ENCODE measurements at regions not wholly inside any gene's neighbourhood (a gene's known extent, or its start where the extent isn't known, plus 50 kb on each side); places are given as distances from the start of the nearest gene placed in this dataset.
A peak's percentile ranks its signal among the peaks of the same experiment; 100 is the strongest.
"Not testable (repeated sequence)": the region's sequence is repeated elsewhere in the genome, so short reads cannot be mapped to it uniquely, and the experiment has no call there.

DNA sequence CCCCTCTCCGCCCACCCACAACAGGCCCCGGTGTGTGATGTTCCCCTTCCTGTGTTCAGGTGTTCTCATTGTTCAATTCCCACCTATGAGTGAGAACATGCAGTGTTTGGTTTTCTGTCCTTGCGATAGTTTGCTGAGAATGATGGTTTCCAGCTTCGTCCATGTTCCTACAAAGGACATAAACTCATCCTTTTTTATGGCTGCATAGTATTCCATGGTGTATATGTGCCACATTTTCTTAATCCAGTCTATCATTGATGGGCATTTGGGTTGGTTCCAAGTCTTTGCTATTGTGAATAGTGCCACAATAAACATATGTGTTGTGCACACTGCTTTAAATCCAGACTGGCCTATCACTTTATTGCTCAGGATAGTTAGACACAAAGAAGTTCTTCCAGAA is 309.1 kb downstream of the MTX2 start:
- DNase-seq, result not testable (repeated sequence)

DNA sequence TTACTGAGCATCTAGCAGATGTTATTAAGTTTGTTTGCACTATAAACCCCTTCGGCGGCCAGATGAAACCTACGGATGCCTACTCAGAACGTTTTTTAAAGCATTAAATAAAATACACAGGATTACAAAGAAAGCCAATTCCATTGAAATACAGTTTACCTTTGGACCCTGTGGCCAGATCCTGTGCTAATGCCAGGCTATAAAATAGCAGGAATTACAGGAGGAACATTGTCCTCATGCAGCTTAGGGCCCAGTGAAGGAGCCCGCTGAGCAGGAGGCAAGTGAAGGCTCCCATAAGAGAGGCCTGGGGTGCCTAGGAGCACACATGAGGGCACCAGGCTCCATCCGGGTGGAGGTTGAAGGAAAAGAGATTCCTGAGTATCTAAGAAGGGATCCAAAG is 310.4 kb downstream of the MTX2 start:
- no peak for DNase-seq

DNA sequence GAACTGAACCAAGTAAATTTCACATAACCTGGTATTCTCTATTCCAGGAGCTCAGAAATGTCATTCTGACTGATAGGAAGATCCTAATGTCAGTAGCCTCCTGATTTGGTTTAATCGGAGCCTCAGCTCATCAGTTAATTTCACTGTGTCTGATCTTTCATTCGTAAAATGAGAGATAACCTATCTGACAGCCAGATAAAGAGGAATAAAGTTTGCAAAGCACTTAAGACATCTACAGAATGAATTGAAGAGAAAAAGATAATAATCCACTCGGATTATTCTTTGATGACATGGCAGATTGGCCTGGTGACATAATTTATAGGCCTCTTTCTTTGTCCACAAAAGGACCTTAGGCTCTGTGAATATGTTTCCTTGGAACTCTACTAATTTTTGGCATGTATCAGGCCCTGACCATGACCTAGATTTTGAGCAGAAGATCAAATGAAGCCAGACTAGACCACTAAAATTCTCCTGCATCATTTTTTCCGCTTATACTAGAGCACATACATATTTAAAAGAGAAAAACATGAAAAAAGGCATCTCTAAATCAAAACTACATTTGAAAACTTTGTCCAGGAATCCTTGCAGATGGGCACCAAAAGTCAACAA is 312.4 kb downstream of the MTX2 start:
- DNase-seq, result no peak

DNA sequence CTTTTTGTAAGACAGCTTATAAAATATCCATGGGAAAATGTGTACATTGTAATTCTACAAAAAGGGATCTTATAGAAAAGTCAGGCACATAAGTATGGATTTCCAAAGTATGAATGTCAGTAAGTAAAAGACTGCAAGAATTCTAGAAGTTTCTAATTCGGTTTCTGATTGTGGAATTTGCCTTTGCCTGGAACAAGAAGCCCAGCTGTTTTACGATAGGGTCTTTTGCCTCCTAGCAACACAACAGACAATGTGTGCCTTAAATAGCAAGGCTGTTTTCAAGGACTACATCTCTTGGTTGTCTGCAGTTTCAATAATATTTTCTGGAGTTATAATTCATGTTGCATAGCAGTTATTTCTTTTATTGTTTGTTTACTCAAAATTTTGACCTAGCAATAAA is 312.9 kb downstream of the MTX2 start:
- DNase-seq, result no peak

DNA sequence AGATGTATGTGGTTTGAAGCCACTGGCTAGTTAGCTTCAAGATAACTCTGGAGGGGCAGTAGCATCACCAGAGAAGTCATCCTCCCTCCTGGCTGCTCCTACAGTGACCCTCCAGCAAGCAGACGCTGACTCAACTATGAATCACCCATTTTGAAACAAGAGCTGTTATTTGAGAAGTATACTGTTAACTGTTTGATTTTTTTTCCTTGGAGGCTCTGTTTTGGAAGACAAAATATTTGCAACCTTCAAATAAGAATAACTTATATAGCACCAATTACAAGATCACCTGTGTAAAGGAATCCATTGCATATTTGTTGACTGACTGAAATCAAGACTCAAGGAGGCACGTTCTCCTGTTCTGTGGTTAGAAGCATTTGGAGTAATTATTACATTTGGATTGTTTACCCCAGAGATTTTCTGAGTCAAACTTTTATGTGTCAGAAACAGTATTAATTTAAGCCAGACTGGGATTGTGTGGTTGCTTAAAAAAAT is 313.8 kb downstream of the MTX2 start:
- DNase-seq, result peak; percentile 38

DNA sequence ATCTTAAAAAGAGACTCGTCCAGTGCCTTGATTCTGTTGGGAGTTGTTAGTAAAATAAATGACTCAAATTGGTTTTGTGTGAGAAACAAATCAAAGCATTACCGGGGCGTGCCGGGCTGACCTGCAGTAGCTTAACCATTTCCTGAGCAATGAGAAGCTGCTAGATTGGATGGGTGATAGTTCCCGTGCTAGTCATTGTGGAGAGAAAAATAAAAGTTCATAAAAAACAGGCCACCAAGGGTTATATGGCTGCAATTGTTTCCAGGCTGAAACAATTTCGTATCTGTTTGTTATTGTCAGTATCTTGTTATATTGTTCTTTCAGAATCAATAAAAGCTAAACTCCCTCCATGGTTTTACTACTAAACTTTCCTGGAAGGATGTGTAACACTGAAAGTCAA is 314.4 kb downstream of the MTX2 start:
- peak; percentile 64 for DNase-seq

DNA sequence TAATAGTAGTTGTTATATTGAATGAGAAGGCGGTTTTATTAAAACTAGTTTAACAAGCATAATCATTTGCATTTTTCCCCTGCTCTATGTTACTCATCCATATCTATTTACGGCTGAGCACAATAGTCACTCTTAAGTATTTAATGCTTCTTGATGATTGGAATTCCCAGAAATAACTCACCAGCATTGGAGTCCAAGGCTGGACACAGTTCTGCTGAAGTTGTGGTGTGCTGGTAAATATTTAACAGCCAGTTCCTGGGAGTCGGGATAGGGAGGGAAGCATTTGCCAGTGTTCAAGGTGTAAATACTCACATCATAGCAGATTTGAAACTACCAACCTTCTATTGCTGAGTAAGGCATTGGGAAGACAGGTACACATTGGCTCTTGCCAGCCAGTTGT is 315.1 kb downstream of the MTX2 start:
- no peak for DNase-seq

DNA sequence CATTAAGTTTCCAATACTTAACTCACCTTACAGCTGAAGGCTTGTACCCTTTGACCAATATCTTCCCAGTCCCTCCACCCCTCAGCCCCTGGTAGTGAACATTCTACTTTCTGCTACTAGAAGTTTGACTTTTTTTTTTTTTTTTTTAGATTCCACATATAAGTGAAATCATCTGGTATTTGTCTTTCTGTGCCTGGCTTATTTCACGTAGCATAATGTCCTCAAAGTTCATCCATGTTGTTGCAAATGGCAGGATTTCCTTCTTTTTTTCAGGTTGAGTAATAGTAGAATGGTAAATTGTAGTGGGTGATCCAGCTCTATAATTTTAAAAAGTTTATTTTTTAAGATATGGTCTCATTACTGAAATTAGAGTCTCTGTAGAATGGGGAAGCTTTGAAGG is 316.0 kb downstream of the MTX2 start:
- DNase-seq, result no peak

DNA sequence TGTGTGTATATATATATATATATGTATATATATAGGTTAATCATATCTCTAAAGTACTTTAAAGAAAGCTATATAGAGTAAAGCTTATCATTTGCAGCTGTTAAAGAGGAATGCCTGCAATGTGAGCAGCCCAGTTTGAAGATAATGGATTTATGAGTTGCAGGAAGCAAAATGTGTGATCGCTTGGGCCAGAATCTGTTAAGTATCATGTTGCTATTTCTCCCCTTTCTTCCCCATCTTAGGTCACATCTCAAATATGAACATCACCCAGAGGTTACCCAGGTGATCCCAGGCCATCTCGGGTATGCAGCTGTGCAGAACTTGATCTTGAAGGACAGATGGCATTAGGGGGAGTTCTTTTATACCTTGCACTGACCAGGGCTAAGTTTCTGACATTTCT is 316.5 kb downstream of the MTX2 start:
- no peak for DNase-seq

DNA sequence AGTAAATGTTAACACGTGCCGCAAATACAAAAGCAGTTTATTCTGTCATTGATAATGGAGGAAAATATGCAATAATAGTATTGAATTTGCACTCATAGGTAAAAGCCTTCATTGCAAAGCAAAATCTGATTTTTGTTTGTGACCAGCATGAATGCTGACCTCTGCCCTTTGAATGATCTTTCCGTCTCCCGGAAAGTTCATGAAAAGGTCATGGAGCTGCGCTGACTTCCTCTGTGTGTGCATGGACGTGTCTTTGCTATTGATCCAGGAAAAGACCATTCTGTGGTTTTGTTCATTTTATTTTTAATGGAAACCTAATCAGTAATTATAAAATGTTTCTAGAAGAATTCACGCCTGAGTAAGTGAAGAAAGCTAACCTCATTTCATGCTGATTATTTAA is 320.0 kb downstream of the MTX2 start:
- no peak for DNase-seq

DNA sequence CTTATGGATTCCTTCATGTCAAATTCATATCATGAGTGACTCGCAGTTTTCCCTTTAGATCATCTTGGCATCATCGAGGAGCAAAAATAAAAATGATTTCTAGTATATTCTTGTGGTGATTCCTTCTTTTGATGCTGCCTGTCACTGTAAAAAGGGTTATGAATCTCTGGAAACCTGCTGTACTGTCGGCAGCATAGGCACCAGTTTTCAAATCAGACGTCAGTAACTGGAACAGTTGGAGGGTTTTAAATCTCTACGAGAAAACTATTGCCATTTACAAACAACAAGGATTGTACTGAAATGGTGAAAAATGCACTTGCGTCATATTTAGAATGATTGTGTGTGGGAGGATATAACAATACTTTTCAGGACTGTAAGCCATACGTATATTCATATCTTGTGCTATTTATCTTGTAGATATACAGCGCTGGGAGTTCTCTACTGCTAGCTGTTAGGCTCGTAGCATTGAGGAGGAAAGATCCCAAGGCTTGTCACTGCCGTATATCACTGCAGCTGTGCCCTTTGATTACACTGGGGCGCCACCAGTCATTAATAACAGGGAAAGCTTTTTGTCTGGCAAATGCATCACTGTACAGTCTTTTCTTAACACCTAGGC is 320.7 kb downstream of the MTX2 start:
- DNase-seq, result no peak

DNA sequence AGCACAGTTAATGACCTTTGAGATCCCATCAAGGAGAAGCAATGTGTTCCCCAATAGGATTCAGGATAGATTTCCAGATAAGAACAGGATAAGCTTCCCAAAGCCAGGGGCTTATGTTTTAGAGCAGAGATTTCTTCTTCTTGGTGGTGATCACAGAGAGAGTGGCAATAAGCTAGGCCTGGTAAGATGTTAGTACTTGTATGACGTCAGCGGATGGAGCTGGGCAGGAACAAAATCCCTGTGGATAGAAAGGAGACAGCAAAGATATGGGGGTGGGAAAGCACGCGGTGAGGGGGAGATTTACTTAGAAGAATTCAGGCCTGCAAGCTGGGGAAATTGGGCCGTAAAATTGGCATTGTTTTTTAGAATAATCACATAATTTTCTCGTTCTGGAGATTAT is 323.0 kb downstream of the MTX2 start:
- DNase-seq, result no peak

DNA sequence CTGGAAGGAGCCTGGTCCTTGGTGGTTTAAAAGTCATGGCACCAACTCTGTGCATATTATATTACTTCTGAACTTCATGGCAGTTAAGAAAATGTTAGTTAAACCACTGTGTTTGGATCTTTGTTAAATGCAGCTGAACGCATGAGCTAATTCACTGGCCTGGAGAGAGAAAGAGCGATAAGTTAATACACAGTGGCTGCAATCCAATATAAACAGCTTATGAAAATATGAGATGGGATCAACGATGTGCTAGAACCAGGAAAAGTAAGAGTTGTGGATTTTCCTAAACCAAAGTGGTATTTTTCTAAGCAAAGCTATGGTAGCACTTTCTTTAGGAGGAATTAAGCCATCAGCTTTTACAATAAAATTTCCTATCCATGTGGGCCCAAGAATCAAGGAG is 326.7 kb downstream of the MTX2 start:
- no peak for DNase-seq

DNA sequence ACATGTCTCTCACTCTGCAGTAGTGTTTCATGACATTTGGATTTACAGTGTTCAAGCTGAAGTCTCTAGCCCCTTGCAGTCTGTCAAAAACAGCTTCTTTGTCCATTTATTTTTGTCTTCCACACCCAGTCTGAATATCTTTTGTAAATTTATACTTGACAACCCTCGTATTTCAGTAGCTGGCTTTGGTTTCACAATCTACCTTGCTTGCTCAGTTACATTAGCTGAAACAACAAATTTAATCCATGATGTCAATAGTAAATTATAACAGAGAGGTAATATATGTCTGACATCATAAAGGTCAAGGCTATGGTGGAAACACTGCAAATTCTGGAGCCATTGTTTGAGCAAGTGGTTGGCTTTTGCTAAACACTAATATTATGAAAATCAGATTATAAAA is 328.7 kb downstream of the MTX2 start:
- DNase-seq, result no peak

DNA sequence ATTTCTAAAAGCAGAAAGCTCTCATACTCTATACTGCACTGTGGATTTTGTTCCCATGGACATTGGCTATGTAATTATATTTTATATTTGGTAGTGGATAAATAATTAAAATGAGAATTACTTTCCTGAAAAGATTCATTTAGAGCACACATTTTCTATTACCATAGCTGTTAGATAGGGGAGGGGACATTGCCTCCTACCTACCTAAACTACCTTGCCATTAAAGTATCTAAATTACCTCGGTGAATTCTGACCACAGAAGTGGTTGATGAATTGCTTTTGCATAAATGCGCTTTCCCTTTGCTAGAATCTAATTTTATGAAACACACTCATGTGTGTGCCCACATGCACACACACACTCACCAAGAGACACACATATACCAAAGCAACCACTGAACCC is 329.1 kb downstream of the MTX2 start:
- no peak for DNase-seq

DNA sequence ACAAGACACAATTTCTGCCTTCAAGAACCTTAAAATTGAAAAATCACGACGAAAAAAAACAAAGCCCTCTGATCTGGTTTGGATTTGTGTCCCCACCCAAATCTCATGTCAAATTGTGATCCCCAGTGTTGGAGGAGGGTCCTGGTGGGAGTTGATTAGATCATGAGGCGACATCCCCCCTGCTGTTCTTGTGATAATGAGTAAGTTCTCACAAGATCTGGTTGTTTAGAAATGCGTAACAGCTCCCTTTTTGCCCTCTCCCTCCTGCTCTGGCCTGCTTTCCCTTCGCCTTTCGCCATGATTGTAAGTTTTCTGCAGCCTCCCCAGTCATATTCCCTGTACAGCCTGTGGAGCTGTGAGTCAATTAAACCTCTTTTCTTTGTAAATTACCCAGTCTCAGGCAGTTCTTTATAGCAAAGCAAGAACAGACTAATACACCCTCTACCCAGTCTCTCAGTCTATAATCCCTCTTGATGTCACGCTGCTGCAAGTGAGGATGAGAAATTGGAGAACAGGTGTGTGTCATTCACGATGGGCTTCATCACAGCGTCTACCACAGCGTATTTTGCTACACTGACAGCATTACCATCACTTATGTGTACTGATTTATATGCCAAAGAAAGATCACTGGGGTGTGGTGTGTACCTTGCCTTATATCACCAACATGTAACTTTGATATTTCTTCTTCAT is 330.7 kb downstream of the MTX2 start:
- no peak for DNase-seq

DNA sequence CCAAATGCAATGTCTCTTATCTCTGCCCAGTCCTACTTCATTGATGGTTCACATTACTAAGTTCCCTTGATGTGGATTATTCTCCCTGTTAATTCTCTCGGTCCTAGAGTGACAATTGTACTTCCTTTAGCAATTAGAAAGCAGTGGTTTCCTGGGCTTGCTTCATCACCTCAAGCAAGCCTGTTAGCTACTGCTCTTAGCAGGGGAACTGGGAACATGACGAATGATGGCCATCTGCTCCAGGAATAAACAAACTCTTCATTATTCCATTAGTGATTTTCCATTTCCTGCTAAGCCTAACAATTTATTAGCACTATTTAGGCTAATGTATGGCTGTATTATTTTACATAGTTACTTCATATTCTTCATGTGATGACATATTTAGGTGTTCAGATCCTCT is 331.8 kb downstream of the MTX2 start:
- no peak for DNase-seq

DNA sequence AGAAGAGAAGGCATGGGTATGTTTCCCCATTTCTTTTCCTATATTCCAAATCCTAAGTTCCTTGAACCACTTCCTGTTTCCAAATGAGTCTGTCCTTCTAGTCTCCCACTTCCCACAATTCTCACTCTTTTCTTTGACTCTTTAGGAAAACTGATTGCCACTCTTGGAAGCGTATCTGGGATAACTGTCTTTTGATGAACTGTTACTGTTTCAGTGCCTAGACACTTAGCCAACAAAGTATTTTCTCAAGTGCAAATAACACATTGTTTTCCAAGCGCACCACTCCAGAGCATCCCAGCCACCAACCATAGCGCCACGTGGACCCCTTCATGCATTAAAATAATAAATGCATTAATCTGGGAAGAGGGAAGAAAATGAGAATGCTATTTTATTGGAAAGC is 342.8 kb downstream of the MTX2 start:
- DNase-seq, result no peak

DNA sequence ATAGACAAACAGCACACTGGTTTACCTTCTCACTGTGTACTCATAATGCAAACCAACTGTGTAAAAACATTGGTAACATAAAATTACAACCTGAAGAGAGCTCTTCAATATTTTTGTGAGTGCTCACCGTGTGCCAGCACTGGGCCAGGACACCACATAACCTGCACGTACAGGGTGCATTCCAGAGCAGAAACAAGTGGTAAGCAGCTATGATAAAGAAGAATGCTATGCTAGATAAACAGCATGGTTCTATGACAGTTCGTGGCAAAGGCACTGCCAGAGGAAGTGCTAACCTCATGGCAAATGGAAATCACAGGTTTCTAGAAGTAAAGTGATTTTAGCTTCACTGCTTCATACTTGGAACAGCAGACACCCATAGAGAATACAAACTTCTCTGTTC is 343.5 kb downstream of the MTX2 start:
- no peak for DNase-seq

DNA sequence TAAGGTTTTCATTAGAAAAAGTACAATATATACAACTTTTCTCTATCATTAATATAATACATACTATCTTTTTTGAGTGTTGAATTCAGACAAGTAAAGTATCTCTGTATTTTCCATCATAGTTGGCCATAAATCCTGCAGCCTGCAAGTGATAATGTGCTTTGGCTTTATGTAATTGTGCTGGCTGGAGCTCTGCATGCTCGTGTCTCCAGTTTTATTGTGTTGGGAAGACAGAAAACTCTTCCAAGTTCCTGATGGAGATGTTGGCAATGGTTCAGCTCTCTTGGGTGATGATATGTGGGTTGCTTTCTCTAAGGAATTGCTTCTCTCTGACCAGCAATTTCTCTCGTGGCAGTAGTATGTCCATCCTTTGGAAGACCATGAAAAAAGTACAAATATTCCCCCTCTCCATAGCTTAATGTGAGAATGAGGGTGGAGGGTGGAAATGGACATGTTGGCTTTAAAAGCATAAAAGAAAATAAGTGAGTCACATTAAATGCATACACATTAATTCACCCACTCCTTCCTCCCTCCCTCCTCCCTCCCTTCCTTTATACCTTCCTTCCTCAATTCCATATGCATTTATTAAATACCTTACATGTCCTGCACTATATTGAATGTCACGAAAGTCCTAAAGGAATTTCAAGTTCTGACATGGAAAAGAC is 344.2 kb downstream of the MTX2 start:
- DNase-seq, result no peak

DNA sequence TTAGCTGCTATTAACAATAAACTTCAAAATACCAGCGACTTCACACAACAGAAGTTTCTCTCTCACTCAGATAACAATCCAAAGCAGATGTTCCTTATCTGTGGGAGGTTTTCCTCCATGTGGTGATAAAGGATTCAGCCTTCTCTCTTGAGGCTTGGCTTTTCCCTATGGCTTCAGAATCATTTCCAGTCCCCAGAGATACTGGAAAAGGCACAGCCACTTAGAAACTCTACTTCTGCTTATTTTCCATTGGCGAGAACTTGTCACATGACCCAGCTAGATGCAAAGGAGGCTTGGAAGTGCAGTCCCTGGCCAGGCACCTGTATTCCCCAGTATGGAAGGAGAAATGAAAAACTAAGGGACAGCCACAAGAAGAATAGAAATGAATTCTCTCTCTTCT is 344.8 kb downstream of the MTX2 start:
- no peak for DNase-seq

DNA sequence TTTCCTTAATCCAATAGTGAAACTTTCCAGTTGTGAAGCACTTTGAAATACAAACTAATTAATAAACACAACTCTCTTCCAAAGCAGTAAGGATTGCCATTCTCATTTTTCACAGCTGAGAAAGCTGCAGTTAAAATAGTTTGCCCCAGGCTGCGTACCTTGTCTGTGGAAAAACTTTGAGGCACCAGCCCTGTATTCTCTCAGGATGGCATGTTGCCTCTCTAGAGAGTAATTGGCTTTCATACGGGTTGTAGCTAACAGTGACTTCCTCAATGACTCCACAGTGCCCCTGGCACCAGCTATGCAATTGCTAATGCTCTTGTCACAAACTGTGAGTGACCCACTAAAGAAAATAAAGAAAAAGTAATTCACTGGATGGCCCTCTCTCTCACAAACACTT is 345.7 kb downstream of the MTX2 start:
- DNase-seq, result no peak

DNA sequence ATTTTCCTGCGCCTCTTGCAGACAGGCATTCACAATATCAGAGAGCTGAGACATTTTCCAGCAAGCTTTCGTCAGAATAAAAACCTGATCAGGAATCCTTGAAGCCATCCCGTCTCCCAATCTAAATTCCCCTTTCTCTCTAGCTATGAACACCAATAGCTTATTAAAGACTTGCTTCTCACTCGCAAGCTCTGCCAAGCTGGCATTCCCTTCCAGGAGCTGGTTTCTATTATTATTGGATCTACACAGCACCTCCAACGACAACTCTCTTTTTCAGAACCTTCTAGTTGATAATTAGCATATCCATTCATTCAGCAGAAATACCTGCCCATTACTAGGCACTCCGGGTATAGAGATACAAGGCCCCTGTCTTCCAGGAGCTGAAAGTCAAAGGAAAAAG is 350.3 kb downstream of the MTX2 start:
- DNase-seq, result no peak

DNA sequence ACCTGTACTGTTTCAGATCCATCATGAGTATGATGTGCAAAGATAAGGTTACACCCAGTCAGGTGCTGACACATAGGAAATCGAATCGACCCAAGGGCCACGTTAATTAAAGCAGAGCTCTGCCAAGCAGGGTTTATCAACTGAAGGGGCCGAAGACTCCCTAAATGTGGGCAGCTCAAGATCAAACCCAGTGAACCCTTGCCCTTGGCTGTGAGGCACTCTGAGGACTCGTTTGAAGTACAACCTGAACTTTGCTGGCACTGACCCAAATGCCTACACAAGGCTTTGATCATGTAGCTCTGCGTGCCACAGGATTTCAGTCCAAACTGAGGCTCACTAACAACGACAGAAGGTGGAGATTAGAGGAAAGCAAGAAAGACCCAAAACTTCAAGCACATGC is 352.1 kb downstream of the MTX2 start:
- no peak for DNase-seq
